Activated CD8-positive, alpha-beta T cell treated with anti-CD3 and anti-CD28 coated beads for 36 hours (primary cell): ENCODE measurements at regions not wholly inside any gene's neighbourhood (a gene's known extent, or its start where the extent isn't known, plus 50 kb on each side); places are given as distances from the start of the nearest gene placed in this dataset.

ENCODE experiments used
- ATAC-seq: fragments of 200-7000 bp; cut with Tn5 transposase; one replicate; pipeline ENCODE4 v1.10.0; 2021; ENCODE audit warnings: mild to moderate bottlenecking, moderate library complexity
- CTCF ChIA-PET: fragments of 350-600 bp; sonication (Branson Sonifier 250); formaldehyde crosslinking; loops from one replicate; lab custom pipeline; 2021; ENCODE audit warnings: antibody characterized with exemption; lab: Charles Lee
- POLR2A ChIA-PET: fragments of 350-600 bp; sonication (Branson Sonifier 250); formaldehyde crosslinking; loops from one replicate; lab custom pipeline; 2021; ENCODE audit warnings: antibody characterized with exemption; lab: Charles Lee
- DNase-seq: peaks from one replicate; pipeline ENCODE4 v3.0.0-alpha.2; 2020
- H3K27ac Mint-ChIP-seq: one replicate; pipeline ENCODE4 v1.8.0; 2021; ENCODE audit warnings: mild to moderate bottlenecking, mixed read lengths
- H3K27me3 Mint-ChIP-seq: one replicate; pipeline ENCODE4 v1.8.0; 2021; ENCODE audit warnings: mixed read lengths
- H3K36me3 Mint-ChIP-seq: one replicate; pipeline ENCODE4 v1.8.0; 2021; ENCODE audit warnings: low read depth, mixed read lengths
- H3K4me1 Mint-ChIP-seq: one replicate; pipeline ENCODE4 v1.8.0; 2021; ENCODE audit warnings: low read depth, mixed read lengths
- H3K4me3 Mint-ChIP-seq: one replicate; pipeline ENCODE4 v1.8.0; 2021; ENCODE audit warnings: mild to moderate bottlenecking, moderate library complexity, mixed read lengths
- H3K9me3 Mint-ChIP-seq: one replicate; pipeline ENCODE4 v1.8.0; 2021; ENCODE audit warnings: mixed read lengths
- intact Hi-C: fragments of 100-400 bp; cut with micrococcal nuclease; formaldehyde crosslinking; loops from one replicate; pipeline ENCODE4 v1.10.0; 2022
- TF ChIP-seq, protein P1 (sequence below): fragments of 200-600 bp; IDR thresholded peaks from one replicate; pipeline ENCODE4 v1.8.0; 2022; ENCODE audit warnings: antibody characterized with exemption, mild to moderate bottlenecking

DNA sequence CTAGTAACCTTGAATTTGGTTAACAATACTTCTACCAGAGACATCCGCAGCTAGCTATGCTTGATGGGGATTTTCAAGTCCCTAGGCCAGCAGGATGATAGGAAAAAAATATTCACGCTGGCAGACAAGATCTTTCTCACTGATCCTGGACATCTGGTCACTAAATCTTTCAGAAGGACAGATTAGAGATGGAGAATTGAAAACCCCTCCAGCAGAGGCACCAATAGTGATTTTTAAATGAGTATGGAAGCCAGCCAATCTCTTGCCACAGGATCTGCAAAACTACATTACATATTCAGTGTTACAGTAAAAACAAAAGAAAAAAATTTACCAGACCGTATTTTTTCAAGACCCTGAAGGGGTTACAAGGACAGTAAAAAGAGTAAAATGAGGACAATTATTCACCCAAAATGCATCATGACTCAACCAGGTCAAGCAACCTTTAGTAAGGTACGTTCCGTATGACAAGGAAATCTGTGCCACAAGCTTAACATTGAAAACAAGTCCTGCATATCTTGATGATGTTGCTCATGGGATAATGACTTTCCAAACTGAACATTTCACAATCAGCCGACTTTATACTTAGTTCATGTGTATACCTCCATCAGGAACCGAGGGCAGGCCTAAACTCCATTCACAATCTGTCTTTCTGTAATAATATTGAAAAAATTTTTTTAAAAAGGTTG, 239.5 kb downstream of the GXYLT1 start:
- Mint-ChIP-seq H3K9me3 (no peaks in the 10 kb centered on the region), H3K27me3 (peaks cover 5% of the 10 kb centered on the region), H3K4me1 (no peaks in the 10 kb centered on the region), H3K4me3 (no peak overlapping the region), H3K36me3 (no peaks in the 10 kb centered on the region), H3K27ac (no peak overlapping the region)
- intact Hi-C loops: no loop called here
- ChIA-PET CTCF (no interaction called here), POLR2A (no interaction called here)
- ATAC-seq (no peak), DNase-seq (no peak)
- TF ChIP-seq, protein P1, sequence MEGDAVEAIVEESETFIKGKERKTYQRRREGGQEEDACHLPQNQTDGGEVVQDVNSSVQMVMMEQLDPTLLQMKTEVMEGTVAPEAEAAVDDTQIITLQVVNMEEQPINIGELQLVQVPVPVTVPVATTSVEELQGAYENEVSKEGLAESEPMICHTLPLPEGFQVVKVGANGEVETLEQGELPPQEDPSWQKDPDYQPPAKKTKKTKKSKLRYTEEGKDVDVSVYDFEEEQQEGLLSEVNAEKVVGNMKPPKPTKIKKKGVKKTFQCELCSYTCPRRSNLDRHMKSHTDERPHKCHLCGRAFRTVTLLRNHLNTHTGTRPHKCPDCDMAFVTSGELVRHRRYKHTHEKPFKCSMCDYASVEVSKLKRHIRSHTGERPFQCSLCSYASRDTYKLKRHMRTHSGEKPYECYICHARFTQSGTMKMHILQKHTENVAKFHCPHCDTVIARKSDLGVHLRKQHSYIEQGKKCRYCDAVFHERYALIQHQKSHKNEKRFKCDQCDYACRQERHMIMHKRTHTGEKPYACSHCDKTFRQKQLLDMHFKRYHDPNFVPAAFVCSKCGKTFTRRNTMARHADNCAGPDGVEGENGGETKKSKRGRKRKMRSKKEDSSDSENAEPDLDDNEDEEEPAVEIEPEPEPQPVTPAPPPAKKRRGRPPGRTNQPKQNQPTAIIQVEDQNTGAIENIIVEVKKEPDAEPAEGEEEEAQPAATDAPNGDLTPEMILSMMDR: no peak

DNA sequence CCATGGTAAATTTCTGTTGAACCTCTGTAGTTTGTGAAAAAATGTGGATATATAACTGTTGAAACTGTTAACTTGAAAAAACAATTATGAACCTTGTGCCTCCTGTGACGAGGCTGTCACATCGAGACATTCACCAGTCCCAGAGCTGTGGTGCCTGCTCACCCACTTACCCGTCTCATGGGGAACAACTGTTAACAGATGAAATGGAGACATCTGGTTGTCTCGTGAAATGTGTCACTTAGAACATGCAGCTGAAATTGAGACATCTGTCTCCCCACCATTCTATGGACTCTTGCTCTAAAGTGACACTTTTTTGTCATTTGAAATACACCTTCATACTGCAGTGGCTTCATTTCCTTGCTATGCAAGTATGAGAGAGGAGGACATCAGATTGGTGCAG, 240.6 kb downstream of the GXYLT1 start:
- Mint-ChIP-seq H3K4me1 (no peaks in the 10 kb centered on the region), H3K36me3 (no peaks in the 10 kb centered on the region), H3K27me3 (peaks cover 3% of the 10 kb centered on the region), H3K27ac (no peak overlapping the region), H3K9me3 (no peaks in the 10 kb centered on the region), H3K4me3 (no peak overlapping the region)
- ChIA-PET POLR2A (no interaction called here), CTCF (no interaction called here)
- TF ChIP-seq, protein P1: no peak
- ATAC-seq (no peak), DNase-seq (no peak)
- intact Hi-C loops: no loop called here

GRCh38 chr12:41903014-41903708, 241.5 kb downstream of the GXYLT1 start:
- CTCF ChIA-PET: no interaction called here

GRCh38 chr12:41899577-41899976, 245.1 kb downstream of the GXYLT1 start:
- POLR2A ChIA-PET: no interaction called here
- DNase-seq: no peak

More at GRCh38 chr12:41903014-41903708, 241.5 kb downstream of the GXYLT1 start:
- Mint-ChIP-seq H3K9me3 (no peaks in the 10 kb centered on the region), H3K36me3 (no peaks in the 10 kb centered on the region), H3K4me3 (no peak overlapping the region), H3K27me3 (peaks cover 3% of the 10 kb centered on the region), H3K27ac (no peak overlapping the region), H3K4me1 (no peaks in the 10 kb centered on the region)
- POLR2A ChIA-PET: no interaction called here
- no peak for ATAC-seq
- DNase-seq: no peak
- TF ChIP-seq, protein P1: no peak
- intact Hi-C loops: no loop called here

DNA sequence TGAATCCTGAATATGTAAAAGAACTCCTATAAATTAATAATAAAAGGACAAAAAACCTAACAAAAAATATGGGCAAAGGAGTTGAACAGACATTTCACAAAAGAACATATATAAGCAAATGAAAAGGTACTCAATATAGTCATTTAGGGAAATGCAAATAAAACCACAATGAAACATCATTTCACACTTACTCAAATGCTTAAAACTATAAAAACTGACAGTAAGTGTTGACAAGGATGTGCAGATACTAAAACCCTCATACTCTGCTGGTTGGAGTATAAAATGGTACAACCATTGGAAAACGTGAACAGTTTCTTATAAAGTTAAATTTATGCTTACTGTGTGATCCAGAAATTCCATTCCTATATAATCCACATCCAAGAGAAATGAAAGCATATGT, 247.1 kb downstream of the GXYLT1 start:
- TF ChIP-seq, protein P1: no peak
- Mint-ChIP-seq H3K9me3 (no peaks in the 10 kb centered on the region), H3K27ac (no peak overlapping the region), H3K4me1 (no peaks in the 10 kb centered on the region), H3K36me3 (no peaks in the 10 kb centered on the region), H3K4me3 (no peak overlapping the region), H3K27me3 (peaks cover 5% of the 10 kb centered on the region)
- intact Hi-C loops: no loop called here
- DNase-seq (no peak), ATAC-seq (no peak)
- ChIA-PET POLR2A (no interaction called here), CTCF (no interaction called here)

More at GRCh38 chr12:41899577-41899976, 245.1 kb downstream of the GXYLT1 start:
- Mint-ChIP-seq H3K27me3 (peaks cover 3% of the 10 kb centered on the region), H3K36me3 (no peaks in the 10 kb centered on the region), H3K4me1 (no peaks in the 10 kb centered on the region), H3K9me3 (no peaks in the 10 kb centered on the region), H3K4me3 (no peak overlapping the region), H3K27ac (no peak overlapping the region)
- ATAC-seq: no peak
- TF ChIP-seq, protein P1: no peak
- CTCF ChIA-PET: no interaction called here
- intact Hi-C loops: no loop called here
